Suprapubic skin (tissue), 3 donors: ENCODE measurements at regions not wholly inside any gene's neighbourhood (a gene's known extent, or its start where the extent isn't known, plus 50 kb on each side); places are given as distances from the start of the nearest gene placed in this dataset.

Experiments used
- POLR2AphosphoS5 ChIP-seq, 3 donors: sonication (generic); formaldehyde crosslinking; IDR thresholded peaks; one replicate each; pipeline ENCODE4 v1.6.1; 2017; ENCODE audit warnings: antibody characterized with exemption in 3 of 3
- TF ChIP-seq, protein P1 (sequence below), 2 donors: fragments of 200-600 bp in 1 of 2; fragments of 450-650 bp in 1 of 2; sonication (generic) in 1 of 2; IDR thresholded peaks; one replicate each; pipeline ENCODE4 v1.5.1; 2016 to 2019; ENCODE audit warnings: antibody characterized with exemption in 2 of 2, mild to moderate bottlenecking in 1 of 2, moderate library complexity in 1 of 2

DNA sequence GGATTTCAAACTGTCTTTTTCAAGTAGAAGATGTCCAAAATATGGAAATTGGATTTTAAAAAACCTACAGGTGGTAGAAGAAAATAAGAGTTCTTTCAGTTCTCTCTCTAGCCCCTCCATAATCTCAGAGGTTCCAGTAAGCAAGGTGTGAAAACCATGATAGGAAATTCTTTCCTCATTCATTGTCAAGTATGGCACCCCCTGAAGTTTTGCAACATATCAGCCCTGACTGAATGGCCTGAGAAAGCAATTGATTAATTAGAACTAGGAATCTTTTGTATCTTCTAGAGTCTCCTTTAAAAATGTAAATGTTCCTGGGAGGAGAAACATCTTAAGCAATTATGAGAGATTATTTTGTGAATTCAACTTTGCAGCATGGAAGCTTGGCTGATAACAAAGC lies 198.7 kb upstream of the STXBP5 start:
- TF ChIP-seq, protein P1, sequence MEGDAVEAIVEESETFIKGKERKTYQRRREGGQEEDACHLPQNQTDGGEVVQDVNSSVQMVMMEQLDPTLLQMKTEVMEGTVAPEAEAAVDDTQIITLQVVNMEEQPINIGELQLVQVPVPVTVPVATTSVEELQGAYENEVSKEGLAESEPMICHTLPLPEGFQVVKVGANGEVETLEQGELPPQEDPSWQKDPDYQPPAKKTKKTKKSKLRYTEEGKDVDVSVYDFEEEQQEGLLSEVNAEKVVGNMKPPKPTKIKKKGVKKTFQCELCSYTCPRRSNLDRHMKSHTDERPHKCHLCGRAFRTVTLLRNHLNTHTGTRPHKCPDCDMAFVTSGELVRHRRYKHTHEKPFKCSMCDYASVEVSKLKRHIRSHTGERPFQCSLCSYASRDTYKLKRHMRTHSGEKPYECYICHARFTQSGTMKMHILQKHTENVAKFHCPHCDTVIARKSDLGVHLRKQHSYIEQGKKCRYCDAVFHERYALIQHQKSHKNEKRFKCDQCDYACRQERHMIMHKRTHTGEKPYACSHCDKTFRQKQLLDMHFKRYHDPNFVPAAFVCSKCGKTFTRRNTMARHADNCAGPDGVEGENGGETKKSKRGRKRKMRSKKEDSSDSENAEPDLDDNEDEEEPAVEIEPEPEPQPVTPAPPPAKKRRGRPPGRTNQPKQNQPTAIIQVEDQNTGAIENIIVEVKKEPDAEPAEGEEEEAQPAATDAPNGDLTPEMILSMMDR (IDR thresholded peaks at IDR 0.05): no peak
- no peak for TF ChIP-seq POLR2AphosphoS5 (IDR thresholded peaks at IDR 0.05)
